ENCODE measurements at regions not wholly inside any gene's neighbourhood (a gene's known extent, or its start where the extent isn't known, plus 50 kb on each side); places are given as distances from the start of the nearest gene placed in this dataset.
"Not testable (repeated sequence)": the region's sequence is repeated elsewhere in the genome, so short reads cannot be mapped to it uniquely, and the experiment has no call there.

DNA sequence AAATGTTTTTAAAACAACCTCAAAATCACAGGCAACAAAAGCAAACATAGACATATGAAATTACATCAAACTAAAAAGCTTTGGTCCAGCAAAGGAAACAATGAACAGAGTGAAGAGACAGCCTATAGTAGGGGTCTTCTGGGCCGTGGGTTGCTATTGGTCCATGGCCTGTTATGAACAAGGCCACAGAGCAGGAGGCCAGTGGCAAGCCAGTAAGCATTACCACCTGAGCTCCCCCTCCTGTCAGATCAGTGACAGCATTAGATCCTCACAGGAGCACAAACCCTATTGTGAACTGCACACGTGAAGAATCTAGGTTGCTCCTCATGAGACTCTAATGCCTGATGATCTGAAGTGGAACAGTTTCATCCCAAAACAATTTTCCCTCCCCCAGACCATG, 174.0 kb downstream of the DIO2 start:
- no peak overlapping the region for H3K4me3 Mint-ChIP-seq

DNA sequence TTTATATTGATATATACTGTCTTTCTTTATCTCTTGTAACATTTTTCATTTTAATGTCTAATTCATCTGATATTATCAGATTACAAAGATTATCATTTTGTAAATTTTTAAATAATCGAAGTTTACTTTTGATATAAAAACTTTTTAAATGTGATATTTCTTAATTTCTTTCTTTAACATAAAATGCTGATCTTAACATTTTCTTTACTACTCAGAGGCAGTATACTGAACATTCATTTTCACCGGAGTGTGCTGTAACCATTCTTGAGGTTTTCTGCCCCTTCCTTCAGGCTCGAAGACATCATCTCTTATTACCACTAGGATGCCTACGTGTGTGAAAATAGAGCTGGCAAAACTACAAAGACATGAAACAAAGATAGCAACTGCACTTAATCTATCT, 186.9 kb downstream of the DIO2 start:
- Mint-ChIP-seq H3K27me3 (no peaks in the 10 kb centered on the region), H3K4me1 (ENCODE audit: low read depth) (no peaks in the 10 kb centered on the region)
- intact Hi-C loops (cut with micrococcal nuclease), result no loop called here

More for the DNA sequence above, 174.0 kb downstream of the DIO2 start:
- Mint-ChIP-seq H3K36me3 (ENCODE audit: low read depth) (no peaks in the 10 kb centered on the region), H3K4me1 (ENCODE audit: low read depth) (no peaks in the 10 kb centered on the region), H3K27ac (no peak overlapping the region), H3K9me3 (peaks cover 9% of the 10 kb centered on the region), H3K27me3 (no peaks in the 10 kb centered on the region)
- intact Hi-C loops (cut with micrococcal nuclease), result no loop called here

DNA sequence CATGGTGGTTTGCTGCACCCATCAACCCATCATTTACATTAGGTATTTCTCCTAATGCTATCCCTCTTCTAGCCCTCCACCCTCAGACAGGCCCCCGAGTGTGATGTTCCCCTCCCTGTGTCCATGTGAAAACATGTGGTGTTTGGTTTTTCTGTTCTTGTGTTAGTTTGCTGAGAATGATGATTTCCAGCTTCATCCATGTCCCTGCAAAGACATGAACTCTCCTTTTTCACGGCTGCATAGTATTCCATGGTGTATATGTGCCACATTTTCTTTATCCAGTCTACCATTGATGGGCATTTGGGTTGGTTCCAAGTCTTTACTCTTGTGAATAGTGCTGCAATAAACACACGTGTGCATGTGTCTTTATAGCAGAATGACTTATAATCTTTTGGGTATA, 192.8 kb downstream of the DIO2 start:
- peaks cover 35% of the 10 kb centered on the region for H3K9me3 Mint-ChIP-seq
- H3K36me3 Mint-ChIP-seq (ENCODE audit: low read depth); H3K4me3 Mint-ChIP-seq; H3K27ac Mint-ChIP-seq; H3K4me1 Mint-ChIP-seq (ENCODE audit: low read depth); intact Hi-C loops (cut with micrococcal nuclease); H3K27me3 Mint-ChIP-seq: not testable (repeated sequence)

More for the DNA sequence above, 186.9 kb downstream of the DIO2 start:
- Mint-ChIP-seq H3K27ac (no peak overlapping the region), H3K36me3 (ENCODE audit: low read depth) (no peaks in the 10 kb centered on the region), H3K9me3 (peaks cover 34% of the 10 kb centered on the region), H3K4me3 (no peak overlapping the region)

DNA sequence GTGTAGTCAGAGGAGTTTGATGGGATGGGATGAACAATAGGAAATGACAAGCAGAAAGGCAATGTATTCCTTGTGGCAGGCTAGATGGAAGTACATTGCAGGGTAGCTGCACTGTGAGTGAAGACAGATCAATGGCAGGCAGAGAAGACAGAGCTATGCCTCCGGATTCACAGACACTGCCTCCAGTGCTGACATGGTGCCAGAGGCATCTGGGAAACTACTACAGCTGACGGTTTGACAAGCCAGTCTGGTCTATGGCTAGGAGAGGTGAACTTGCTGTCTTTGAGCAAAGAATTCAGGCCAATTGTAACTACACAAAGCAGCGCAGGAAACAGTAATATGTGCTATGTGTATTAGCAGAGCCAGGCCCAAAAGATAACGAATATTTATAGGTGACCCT, 193.5 kb downstream of the DIO2 start:
- Mint-ChIP-seq H3K27me3 (no peaks in the 10 kb centered on the region), H3K36me3 (ENCODE audit: low read depth) (no peaks in the 10 kb centered on the region), H3K4me1 (ENCODE audit: low read depth) (no peaks in the 10 kb centered on the region), H3K27ac (no peak overlapping the region), H3K4me3 (no peak overlapping the region), H3K9me3 (peaks cover 35% of the 10 kb centered on the region)
- intact Hi-C loops (cut with micrococcal nuclease), result no loop called here

DNA sequence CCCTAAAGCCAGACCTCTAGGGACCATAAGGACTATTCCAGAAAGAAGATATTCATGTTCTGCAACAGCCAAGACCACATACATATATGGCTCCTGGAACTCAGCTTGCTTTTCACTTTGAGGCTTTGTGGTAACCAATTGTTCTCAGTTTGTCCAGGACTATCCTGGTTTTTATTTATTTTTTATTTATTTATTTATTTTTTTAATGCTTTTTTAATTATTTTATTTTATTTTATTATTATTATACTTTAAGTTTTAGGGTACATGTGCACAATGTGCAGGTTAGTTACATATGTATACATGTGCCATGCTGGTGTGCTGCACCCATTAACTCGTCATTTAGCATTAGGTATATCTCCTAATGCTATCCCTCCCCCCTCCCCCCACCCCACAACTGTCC, 201.1 kb downstream of the DIO2 start:
- H3K27ac Mint-ChIP-seq; H3K4me3 Mint-ChIP-seq; H3K27me3 Mint-ChIP-seq; intact Hi-C loops (cut with micrococcal nuclease); H3K4me1 Mint-ChIP-seq (ENCODE audit: low read depth); H3K36me3 Mint-ChIP-seq (ENCODE audit: low read depth): not testable (repeated sequence)
- peaks cover 27% of the 10 kb centered on the region for H3K9me3 Mint-ChIP-seq

DNA sequence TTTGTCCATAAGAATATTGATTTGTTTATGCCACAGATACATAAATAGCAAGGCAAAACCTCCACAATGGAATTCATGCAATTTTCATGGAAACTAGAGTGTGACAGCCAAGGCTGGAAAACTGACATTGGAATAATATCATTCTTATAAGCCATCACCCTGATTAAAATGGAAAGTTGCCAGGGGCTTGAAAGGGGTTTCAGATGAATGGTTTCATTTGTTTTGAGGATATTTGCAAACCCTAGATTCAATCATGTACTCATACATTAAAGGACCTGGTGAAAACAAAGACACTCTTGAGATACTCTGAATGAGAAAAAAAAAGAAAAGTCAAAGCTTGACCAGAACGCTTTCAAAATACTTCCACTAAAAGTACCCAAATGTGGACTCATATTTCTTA, 205.7 kb downstream of the DIO2 start:
- peaks cover 10% of the 10 kb centered on the region for H3K9me3 Mint-ChIP-seq
- intact Hi-C loops (cut with micrococcal nuclease), result no loop called here
- H3K27me3 Mint-ChIP-seq, result no peaks in the 10 kb centered on the region

DNA sequence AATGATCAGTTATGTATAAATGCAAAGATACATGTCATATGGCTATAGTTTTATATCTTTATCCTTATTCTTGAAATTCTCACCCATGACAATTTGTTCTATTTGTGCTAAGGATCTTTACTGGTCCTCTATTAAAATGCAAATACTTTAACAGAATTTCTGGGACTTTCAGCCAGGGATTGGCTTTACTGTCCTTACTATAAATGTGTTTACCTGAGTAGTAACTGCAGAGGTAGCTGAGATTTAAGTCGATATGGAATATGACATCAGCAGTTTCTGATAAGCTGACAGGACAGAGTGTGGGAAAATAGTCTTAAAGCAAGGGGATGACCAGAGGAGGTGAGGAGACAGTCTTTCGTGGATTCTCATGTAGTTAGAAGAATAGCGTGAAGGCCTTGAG, 206.4 kb downstream of the DIO2 start:
- intact Hi-C loops (cut with micrococcal nuclease), result no loop called here
- Mint-ChIP-seq H3K27ac (no peak overlapping the region), H3K4me1 (ENCODE audit: low read depth) (no peaks in the 10 kb centered on the region)

More for the DNA sequence above, 205.7 kb downstream of the DIO2 start:
- no peak overlapping the region for H3K4me3 Mint-ChIP-seq
- H3K4me1 Mint-ChIP-seq (ENCODE audit: low read depth), result no peaks in the 10 kb centered on the region
- no peaks in the 10 kb centered on the region for H3K36me3 Mint-ChIP-seq (ENCODE audit: low read depth)
- no peak overlapping the region for H3K27ac Mint-ChIP-seq

DNA sequence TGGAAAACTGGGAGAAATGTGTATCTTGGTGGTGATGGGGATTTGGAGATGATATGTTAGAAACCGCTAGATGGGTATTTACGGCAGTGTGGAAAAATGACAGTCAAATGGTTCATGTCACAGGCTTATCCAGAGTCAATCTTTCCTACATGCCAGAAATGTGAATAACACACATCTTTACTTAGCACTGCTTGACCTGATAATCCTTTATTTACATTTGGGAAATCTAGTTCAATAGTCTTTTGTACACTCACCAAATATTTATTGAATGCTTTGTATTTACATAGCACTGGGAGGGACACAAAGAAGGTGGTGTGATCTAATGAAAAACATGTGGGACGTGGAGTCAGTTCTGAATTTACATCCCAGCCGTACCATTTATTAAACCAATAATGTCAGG, 208.2 kb downstream of the DIO2 start:
- Mint-ChIP-seq H3K27ac (no peak overlapping the region), H3K4me3 (no peak overlapping the region), H3K36me3 (ENCODE audit: low read depth) (no peaks in the 10 kb centered on the region), H3K9me3 (peaks cover 20% of the 10 kb centered on the region), H3K4me1 (ENCODE audit: low read depth) (no peaks in the 10 kb centered on the region), H3K27me3 (no peaks in the 10 kb centered on the region)
- intact Hi-C loops (cut with micrococcal nuclease), result no loop called here

More for the DNA sequence above, 206.4 kb downstream of the DIO2 start:
- Mint-ChIP-seq H3K4me3 (no peak overlapping the region), H3K9me3 (peaks cover 17% of the 10 kb centered on the region), H3K36me3 (ENCODE audit: low read depth) (no peaks in the 10 kb centered on the region), H3K27me3 (no peaks in the 10 kb centered on the region)

DNA sequence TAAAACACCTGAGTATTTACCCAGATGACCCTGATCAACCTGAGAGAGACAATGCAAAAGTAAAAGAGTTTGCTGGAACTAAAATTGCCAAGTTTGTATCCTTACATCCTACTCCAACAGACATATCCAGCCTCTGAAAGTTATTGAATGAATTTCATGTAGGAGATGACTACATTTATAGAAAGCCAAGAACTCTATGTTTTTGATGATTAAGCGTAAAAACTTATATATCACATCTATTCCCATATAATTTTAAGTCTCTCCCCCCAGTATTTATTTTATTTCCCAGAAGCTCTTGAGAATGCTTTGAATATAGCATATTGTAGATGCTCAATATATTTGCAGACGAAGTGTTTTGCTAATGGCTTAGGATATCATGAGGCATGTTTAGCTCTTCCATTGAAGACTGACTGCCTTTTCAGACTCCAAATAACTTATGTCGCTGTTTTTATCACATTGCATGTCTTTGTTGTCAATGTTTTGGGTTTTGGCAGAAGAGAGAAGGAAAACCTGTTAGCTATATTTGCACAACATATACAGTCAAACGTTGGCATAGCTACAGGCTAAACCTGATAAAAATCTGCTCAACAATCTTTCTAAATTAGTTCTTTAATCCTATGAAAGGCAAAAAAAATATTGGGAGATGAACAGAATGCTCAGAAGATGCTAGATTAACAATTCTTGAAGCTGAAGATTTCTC, 213.6 kb downstream of the DIO2 start:
- intact Hi-C loops (cut with micrococcal nuclease), result no loop called here
- peaks cover 34% of the 10 kb centered on the region for H3K9me3 Mint-ChIP-seq
- H3K4me3 Mint-ChIP-seq, result no peak overlapping the region
- H3K36me3 Mint-ChIP-seq (ENCODE audit: low read depth), result no peaks in the 10 kb centered on the region
- H3K27me3 Mint-ChIP-seq, result no peaks in the 10 kb centered on the region
- H3K4me1 Mint-ChIP-seq (ENCODE audit: low read depth), result no peaks in the 10 kb centered on the region
- no peak overlapping the region for H3K27ac Mint-ChIP-seq

DNA sequence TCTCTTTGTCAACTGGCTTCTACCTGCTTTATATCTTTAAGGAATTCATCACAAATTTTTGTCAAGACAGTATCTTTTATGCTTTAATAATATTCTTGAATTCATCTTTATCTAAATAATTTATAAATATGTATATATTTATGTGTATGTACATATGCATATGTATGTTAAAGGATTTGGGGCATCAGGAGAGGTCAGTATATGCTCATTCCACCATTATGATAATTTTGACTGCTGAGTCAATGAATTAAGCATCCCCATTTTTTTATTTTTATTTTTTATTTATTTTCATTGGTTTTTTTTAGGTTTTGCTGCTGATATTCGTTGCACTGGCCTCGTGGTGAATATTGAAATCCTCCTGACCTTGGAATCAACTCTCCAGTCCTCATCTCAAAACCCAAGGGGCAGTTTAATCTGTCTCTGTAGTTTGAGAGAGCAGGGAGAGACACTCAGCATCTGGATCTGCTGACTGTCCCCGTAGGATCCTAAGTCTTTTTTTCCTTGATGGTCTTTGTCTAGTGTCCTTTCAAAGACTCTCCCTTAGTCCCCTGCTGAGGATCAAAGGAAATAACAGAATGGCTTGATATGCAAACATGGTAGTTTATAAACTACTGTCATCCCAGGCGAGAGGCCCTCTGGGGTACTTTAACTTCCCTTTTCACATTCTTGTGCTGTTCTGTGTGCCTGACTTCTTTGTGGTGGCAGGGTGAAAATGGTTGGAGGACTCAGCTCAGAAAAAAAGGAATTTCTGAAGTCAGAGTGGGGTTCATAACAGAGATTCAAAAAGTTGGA, 218.7 kb downstream of the DIO2 start:
- Mint-ChIP-seq H3K4me1 (ENCODE audit: low read depth) (no peaks in the 10 kb centered on the region), H3K9me3 (peaks cover 28% of the 10 kb centered on the region), H3K4me3 (no peak overlapping the region), H3K27me3 (no peaks in the 10 kb centered on the region), H3K27ac (no peak overlapping the region), H3K36me3 (ENCODE audit: low read depth) (no peaks in the 10 kb centered on the region)
- intact Hi-C loops (cut with micrococcal nuclease), result no loop called here

DNA sequence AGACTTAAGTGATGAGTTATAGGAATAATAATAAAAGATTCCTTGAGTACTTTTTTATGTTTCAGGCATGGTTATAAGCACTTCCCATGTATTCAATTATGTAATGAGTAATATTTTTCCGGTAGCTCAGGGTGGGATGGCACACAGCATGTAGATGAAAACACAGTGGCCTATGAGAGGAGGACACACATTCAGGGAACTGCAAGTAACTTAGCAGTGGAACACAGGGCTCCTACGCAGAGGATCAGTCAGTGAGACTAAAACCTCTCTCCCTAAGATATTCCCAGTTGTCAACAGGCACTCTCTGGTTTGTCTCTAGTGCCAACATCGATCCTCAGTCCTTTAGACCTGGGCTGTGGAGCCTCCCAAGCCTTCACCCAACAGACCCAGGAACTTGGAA, 219.4 kb downstream of the DIO2 start:
- H3K36me3 Mint-ChIP-seq (ENCODE audit: low read depth), result no peaks in the 10 kb centered on the region
- no peak overlapping the region for H3K27ac Mint-ChIP-seq
- peaks cover 24% of the 10 kb centered on the region for H3K9me3 Mint-ChIP-seq
- H3K27me3 Mint-ChIP-seq, result no peaks in the 10 kb centered on the region
- intact Hi-C loops (cut with micrococcal nuclease), result no loop called here
- no peak overlapping the region for H3K4me3 Mint-ChIP-seq
- no peaks in the 10 kb centered on the region for H3K4me1 Mint-ChIP-seq (ENCODE audit: low read depth)

DNA sequence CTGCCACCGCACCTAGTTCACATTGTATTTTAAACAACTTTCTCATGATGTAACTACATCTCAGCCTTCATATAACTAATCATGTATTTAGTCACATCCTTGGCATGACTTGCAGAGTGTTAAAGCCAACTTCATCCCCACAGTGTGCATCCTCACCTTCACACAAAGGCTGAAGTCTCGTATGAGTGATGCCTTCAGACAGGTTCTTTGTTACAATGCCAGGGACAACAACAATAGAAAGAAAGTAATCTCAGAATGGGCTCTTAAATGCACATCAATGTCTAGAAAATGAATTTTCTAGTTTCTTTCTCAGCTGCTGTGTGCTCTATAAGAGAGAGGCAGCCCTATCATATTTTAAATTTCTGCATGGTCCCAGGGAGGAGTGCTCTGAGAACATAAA, 221.3 kb downstream of the DIO2 start:
- Mint-ChIP-seq H3K4me3 (no peak overlapping the region), H3K9me3 (peaks cover 20% of the 10 kb centered on the region), H3K36me3 (ENCODE audit: low read depth) (no peaks in the 10 kb centered on the region), H3K27ac (no peak overlapping the region), H3K27me3 (no peaks in the 10 kb centered on the region), H3K4me1 (ENCODE audit: low read depth) (no peaks in the 10 kb centered on the region)
- intact Hi-C loops (cut with micrococcal nuclease), result no loop called here

DNA sequence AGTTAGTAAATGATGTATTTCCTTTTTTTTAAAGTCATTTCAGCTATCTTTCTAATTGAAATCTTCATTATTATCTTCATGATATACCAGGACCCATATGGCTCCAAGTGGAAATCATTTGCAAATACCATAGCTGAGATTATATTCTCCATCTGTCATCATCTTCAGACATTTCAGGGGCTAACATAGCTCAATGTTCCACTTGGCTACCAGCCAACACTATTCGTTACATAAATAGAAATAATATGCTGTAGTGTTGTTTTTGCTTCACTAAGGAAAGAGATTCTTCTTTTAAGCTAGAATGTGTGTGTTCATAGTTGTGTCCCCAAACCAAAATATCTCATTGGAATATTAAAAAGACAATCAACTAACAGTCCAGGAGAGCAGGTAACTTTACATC, 225.1 kb downstream of the DIO2 start:
- intact Hi-C loops (cut with micrococcal nuclease), result no loop called here
- H3K9me3 Mint-ChIP-seq, result peaks cover 22% of the 10 kb centered on the region
- H3K27me3 Mint-ChIP-seq, result no peaks in the 10 kb centered on the region
- H3K4me1 Mint-ChIP-seq (ENCODE audit: low read depth), result no peaks in the 10 kb centered on the region
- no peak overlapping the region for H3K27ac Mint-ChIP-seq
- no peak overlapping the region for H3K4me3 Mint-ChIP-seq
- H3K36me3 Mint-ChIP-seq (ENCODE audit: low read depth), result no peaks in the 10 kb centered on the region

DNA sequence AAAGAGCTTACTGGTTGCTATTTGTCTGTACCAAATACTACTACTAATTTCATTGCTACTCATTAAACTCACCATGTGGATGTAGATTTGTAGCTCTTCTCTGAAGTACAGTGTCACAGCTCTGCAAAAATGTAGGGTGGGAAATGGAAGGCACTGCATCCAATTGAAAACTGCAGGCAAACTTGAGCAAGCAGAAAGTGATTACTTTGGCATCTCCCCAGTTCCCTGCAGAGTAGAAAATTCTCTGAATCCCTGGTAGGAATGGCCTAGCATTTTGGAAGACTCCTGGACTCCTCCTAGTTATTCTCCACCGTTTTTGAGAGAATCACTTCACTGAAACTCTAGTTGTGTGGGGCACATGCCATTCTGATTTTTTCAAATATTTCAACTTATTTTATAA, 239.1 kb downstream of the DIO2 start:
- intact Hi-C loops (cut with micrococcal nuclease), result no loop called here
- H3K36me3 Mint-ChIP-seq (ENCODE audit: low read depth), result no peaks in the 10 kb centered on the region
- no peak overlapping the region for H3K27ac Mint-ChIP-seq

DNA sequence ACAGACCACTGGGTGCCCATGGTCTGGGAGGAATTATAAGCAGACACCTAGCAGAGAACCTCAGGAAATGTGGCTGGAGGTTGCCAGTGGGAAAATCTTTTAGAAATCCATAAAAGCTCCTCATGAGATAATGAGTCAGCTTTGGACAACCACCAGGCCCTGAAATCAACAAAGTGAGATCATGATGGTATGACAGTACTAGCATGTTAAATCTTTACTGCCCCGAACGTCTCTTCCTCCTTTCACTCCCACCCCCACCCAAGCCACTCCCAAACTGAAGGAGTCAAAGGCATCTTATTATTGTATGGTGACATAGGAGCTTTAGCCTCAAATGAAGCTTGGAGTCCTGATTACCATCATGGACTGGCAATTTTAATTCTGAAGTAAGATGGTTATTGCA, 240.0 kb downstream of the DIO2 start:
- Mint-ChIP-seq H3K27me3 (no peaks in the 10 kb centered on the region), H3K4me1 (ENCODE audit: low read depth) (no peaks in the 10 kb centered on the region), H3K9me3 (peaks cover 22% of the 10 kb centered on the region), H3K27ac (no peak overlapping the region), H3K4me3 (no peak overlapping the region), H3K36me3 (ENCODE audit: low read depth) (no peaks in the 10 kb centered on the region)
- intact Hi-C loops (cut with micrococcal nuclease), result no loop called here

More for the DNA sequence above, 239.1 kb downstream of the DIO2 start:
- Mint-ChIP-seq H3K9me3 (peaks cover 25% of the 10 kb centered on the region), H3K4me3 (no peak overlapping the region), H3K27me3 (no peaks in the 10 kb centered on the region), H3K4me1 (ENCODE audit: low read depth) (no peaks in the 10 kb centered on the region)
